ENCODE measurements at regions not wholly inside any gene's neighbourhood (a gene's known extent, or its start where the extent isn't known, plus 50 kb on each side); places are given as distances from the start of the nearest gene placed in this dataset.

DNA sequence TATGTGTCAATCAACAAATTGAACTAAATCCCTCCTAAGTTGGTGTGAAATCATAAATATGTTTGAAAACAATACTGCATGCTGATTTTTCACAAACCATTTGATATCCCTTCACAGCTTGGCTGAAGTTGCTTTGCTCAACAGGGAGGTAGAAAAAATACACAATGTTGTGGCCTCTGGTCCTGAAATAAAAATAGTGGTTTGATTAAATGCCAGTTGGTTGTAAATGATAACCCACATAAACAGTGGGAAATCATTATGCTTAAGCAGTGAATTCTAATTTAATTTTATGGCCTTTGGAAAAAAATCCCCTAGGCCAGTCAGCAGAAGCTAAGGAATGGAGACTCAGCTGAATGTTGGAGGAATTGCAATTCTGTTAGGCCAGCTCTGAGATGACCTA lies 359.4 kb upstream of the CWC22 start:
- Histone ChIP-seq H3K4me3 (ENCODE audit: low read length) (no peak overlapping the region), H3K36me3 (ENCODE audit: control insufficient read depth, insufficient read depth, low read length) (no peaks in the 10 kb centered on the region), H3K4me1 (ENCODE audit: control insufficient read depth, insufficient read depth, low read length) (peaks cover 16% of the 10 kb centered on the region), H3K27me3 (ENCODE audit: control insufficient read depth, insufficient read depth, low read length) (no peaks in the 10 kb centered on the region), H3K9me3 (replicated peaks; ENCODE audit: control insufficient read depth, low read depth, low read length) (no peaks in the 10 kb centered on the region), H3K27ac (ENCODE audit: low read length) (no peak overlapping the region)
- DNase-seq: peak; percentile 8

DNA sequence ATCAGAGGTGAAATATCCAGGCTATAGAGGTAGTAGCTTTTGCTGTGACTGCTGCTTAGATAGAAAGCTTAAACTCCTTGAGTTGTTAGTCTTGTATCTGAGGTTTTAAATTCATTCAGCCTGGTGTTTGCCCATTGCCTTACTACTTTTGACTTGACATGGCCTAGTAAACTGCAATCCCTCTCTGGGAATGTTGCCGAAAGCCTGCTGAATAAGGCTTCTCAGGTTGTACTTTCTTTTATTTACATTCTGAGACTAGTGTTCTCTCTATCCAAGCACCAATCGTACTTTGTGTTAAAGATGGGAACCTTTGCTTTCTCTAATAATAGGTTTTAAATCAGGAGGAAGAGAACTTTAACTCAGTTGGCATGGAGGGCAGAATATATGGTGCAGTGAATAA lies 357.6 kb upstream of the CWC22 start:
- DNase-seq: no peak
- Histone ChIP-seq H3K4me3 (ENCODE audit: low read length) (no peak overlapping the region), H3K27ac (ENCODE audit: low read length) (no peak overlapping the region), H3K27me3 (ENCODE audit: control insufficient read depth, insufficient read depth, low read length) (no peaks in the 10 kb centered on the region), H3K36me3 (ENCODE audit: control insufficient read depth, insufficient read depth, low read length) (no peaks in the 10 kb centered on the region), H3K4me1 (ENCODE audit: control insufficient read depth, insufficient read depth, low read length) (peaks cover 16% of the 10 kb centered on the region), H3K9me3 (replicated peaks; ENCODE audit: control insufficient read depth, low read depth, low read length) (no peaks in the 10 kb centered on the region)
- WGBS (ENCODE audit: insufficient coverage): no CpG with 5 or more reads among the region's 2 CpGs

DNA sequence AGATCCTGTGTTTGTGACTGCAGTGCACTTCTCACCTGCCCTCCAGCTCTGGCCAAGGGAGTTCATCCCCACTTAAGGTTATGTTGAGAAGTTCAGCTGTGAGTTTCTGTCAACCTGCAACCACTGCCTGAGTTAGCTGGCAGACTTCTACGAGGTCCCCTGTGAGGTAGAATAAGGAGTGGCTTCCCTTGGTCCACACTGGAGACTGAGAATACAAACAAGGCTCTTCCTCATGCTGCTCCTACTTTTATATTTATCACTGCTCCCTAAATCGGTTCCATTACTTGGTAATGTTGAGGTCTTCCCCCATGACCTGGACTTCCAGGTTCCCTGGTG lies 353.2 kb upstream of the CWC22 start:
- DNase-seq: no peak
- H3K4me3 ChIP-seq (ENCODE audit: low read length): no peak overlapping the region
- H3K9me3 ChIP-seq (replicated peaks; ENCODE audit: control insufficient read depth, low read depth, low read length): no peaks in the 10 kb centered on the region
- peaks cover 6% of the 10 kb centered on the region for H3K4me1 ChIP-seq (ENCODE audit: control insufficient read depth, insufficient read depth, low read length)
- no CpG with 5 or more reads among the region's 2 CpGs for WGBS (ENCODE audit: insufficient coverage)
- no peaks in the 10 kb centered on the region for H3K27me3 ChIP-seq (ENCODE audit: control insufficient read depth, insufficient read depth, low read length)
- no peaks in the 10 kb centered on the region for H3K36me3 ChIP-seq (ENCODE audit: control insufficient read depth, insufficient read depth, low read length)
- H3K27ac ChIP-seq (ENCODE audit: low read length): no peak overlapping the region

DNA sequence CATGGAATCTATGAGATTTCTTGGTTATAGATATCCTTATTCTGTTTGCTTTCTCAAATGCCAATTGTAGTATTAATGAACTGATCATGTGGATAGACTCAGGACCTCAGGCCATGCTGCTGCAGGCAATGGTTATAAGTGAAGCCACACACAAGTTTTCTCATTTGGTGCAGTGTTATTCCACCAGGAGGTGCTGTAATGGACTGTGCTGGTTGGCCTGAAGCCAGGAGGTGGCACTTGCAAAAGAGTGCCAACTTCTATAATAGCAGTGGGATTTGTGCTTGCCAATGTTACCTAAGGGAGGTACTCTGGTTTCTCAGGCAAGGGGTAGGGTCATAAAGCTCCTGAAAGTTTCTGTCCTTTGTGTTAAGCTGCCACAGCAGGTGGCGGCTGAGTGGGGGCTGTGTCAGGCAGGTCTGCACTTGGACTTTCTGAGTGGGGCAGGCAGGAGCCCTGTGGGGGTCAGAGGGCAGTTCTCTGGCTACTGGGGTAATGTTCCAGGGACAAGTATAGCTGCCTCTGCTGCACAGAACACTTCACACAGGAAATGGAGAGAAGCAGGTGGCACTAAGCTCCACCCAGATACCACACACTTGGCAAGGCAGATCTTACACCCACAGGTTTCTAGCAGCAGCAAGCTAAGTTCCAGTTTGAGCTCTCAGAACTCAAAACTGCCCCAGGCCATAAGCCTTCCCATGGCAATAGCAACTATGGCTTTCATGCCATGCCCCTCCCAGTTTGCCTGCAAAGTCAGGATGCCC lies 352.6 kb upstream of the CWC22 start:
- H3K9me3 ChIP-seq (replicated peaks; ENCODE audit: control insufficient read depth, low read depth, low read length): no peaks in the 10 kb centered on the region
- no peaks in the 10 kb centered on the region for H3K27me3 ChIP-seq (ENCODE audit: control insufficient read depth, insufficient read depth, low read length)
- no peaks in the 10 kb centered on the region for H3K36me3 ChIP-seq (ENCODE audit: control insufficient read depth, insufficient read depth, low read length)
- H3K4me3 ChIP-seq (ENCODE audit: low read length): no peak overlapping the region
- peak; percentile 24 for DNase-seq
- no CpG with 5 or more reads among the region's 1 CpG for WGBS (ENCODE audit: insufficient coverage)
- H3K27ac ChIP-seq (ENCODE audit: low read length): no peak overlapping the region
- peaks cover 6% of the 10 kb centered on the region for H3K4me1 ChIP-seq (ENCODE audit: control insufficient read depth, insufficient read depth, low read length)

DNA sequence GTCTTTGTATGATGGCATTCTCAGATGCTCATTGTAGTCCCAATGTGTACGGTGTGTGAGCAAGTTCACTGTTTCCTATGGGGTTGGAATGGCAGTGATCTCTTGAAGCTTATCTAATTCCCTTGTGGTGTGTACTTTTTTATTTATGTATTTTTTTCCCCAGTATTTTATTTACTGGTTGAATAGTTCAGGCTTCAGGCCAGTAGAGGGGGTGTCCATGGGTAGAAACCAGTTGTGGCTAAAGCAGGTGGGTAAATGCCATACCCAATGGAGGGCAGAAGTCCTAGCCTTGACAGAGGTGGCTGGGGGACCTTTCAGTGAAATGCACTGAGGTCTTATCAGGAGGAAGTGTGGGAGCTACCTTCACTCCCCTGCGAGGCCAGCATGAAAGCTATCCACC lies 351.4 kb upstream of the CWC22 start:
- Histone ChIP-seq H3K27ac (ENCODE audit: low read length) (no peak overlapping the region), H3K36me3 (ENCODE audit: control insufficient read depth, insufficient read depth, low read length) (no peaks in the 10 kb centered on the region), H3K4me3 (ENCODE audit: low read length) (no peak overlapping the region), H3K9me3 (replicated peaks; ENCODE audit: control insufficient read depth, low read depth, low read length) (no peaks in the 10 kb centered on the region), H3K27me3 (ENCODE audit: control insufficient read depth, insufficient read depth, low read length) (no peaks in the 10 kb centered on the region), H3K4me1 (ENCODE audit: control insufficient read depth, insufficient read depth, low read length) (peaks cover 6% of the 10 kb centered on the region)
- WGBS (ENCODE audit: insufficient coverage): no CpG with 5 or more reads among the region's 2 CpGs
- no peak for DNase-seq

DNA sequence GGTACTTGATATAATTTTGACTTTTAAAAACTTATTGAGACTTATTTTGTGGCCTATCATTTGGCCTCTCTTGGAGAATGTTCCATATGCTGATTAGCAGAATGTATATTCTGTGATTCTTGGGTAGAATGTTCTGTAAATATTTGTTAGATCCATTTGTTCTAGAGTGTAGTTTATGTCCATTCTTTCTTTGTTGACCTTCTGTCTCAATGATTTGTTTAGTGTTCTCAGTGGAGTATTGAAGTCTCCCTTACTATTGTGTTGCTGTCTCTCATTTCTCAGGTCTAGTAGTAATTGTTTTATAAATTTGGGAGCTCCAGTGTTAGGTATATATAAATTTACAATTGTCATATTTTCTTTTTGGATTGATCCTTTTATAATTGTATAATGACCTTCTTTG lies 349.6 kb upstream of the CWC22 start:
- Histone ChIP-seq H3K9me3 (replicated peaks; ENCODE audit: control insufficient read depth, low read depth, low read length) (no peaks in the 10 kb centered on the region), H3K36me3 (ENCODE audit: control insufficient read depth, insufficient read depth, low read length) (no peaks in the 10 kb centered on the region), H3K4me1 (ENCODE audit: control insufficient read depth, insufficient read depth, low read length) (peaks cover 6% of the 10 kb centered on the region), H3K27ac (ENCODE audit: low read length) (no peak overlapping the region), H3K4me3 (ENCODE audit: low read length) (no peak overlapping the region), H3K27me3 (ENCODE audit: control insufficient read depth, insufficient read depth, low read length) (no peaks in the 10 kb centered on the region)
- DNase-seq: no peak

DNA sequence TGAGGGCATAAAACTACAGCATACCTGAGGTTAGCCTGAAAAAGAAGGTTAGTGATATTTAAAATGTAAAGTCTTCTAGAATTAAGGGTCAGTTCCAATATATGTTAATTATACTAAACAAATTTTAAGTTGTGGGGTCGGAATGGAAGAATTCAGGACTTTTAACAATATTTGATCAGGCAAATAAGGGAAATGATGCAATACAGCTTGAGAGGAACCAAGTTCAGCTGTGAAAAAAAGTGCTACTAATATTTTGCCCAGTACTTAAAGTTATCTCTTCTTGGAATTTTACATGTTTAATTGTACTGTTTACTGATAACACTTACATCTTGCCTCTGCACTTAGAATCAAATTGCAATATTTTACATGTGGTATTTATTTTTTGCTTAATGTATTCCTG lies 345.5 kb upstream of the CWC22 start:
- Histone ChIP-seq H3K9me3 (replicated peaks; ENCODE audit: control insufficient read depth, low read depth, low read length) (no peaks in the 10 kb centered on the region), H3K4me3 (ENCODE audit: low read length) (no peak overlapping the region), H3K4me1 (ENCODE audit: control insufficient read depth, insufficient read depth, low read length) (no peaks in the 10 kb centered on the region), H3K27me3 (ENCODE audit: control insufficient read depth, insufficient read depth, low read length) (no peaks in the 10 kb centered on the region), H3K27ac (ENCODE audit: low read length) (no peak overlapping the region), H3K36me3 (ENCODE audit: control insufficient read depth, insufficient read depth, low read length) (no peaks in the 10 kb centered on the region)
- WGBS (ENCODE audit: insufficient coverage): no CpG with 5 or more reads among the region's 1 CpG
- no peak for DNase-seq

DNA sequence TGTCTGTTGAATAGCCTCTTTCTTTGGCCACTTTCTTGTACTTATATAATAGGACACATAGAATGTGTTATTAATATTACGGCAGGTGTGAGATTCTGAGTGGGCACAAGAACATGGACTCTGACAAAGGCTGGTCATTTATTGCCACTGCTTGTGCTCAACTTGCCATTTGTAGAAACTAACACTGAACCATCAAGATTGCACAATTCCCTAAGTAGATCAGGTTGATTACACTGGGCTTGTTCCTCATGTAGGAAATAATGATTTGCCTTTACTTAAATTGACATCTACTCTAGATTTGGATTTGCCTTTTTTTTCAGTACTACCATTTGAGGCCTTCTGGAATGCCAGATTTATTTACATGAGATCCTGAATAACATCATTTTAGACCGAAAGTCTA lies 342.7 kb upstream of the CWC22 start:
- Histone ChIP-seq H3K9me3 (replicated peaks; ENCODE audit: control insufficient read depth, low read depth, low read length) (no peaks in the 10 kb centered on the region), H3K4me1 (ENCODE audit: control insufficient read depth, insufficient read depth, low read length) (no peaks in the 10 kb centered on the region), H3K36me3 (ENCODE audit: control insufficient read depth, insufficient read depth, low read length) (no peaks in the 10 kb centered on the region), H3K4me3 (ENCODE audit: low read length) (no peak overlapping the region), H3K27me3 (ENCODE audit: control insufficient read depth, insufficient read depth, low read length) (no peaks in the 10 kb centered on the region), H3K27ac (ENCODE audit: low read length) (no peak overlapping the region)
- no peak for DNase-seq
- no CpG with 5 or more reads among the region's 2 CpGs for WGBS (ENCODE audit: insufficient coverage)

DNA sequence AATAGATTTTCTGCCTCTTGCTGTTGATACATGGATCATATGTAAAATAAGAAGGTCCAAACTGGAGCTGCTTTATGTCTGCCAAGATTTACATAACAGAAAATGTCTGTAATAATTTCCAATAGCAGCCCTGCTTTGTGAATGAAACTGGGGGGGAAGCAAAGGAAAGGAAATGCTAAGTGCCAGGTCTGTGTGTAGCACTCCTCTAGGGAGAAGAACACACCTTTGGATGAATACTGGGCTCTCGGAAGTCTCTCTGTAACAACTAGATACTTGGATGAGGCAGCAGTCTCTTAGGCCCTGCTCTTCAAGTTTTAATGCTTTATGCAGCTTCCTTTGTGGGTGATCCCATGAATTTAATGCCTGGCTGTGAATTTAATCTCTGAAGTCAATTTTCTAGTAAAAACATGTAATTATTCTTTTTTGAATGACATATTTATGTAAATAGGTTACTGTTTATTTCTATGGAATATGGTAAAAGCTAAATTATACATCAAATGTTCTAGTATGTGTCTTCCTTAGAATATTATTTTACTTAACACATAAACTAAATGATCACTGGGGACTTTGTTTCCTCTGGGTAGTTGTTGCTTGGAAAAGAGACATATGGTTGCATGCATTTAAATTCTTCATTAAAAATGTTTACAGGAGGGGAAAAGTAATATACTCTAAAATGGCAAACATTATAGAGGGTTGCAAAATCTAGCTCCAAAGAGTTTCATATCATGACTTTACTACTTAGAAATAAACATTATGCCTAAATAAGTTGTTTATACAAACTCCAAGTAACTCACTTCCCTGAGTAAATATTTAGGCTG lies 336.6 kb upstream of the CWC22 start:
- no peak overlapping the region for H3K4me3 ChIP-seq (ENCODE audit: low read length)
- H3K27me3 ChIP-seq (ENCODE audit: control insufficient read depth, insufficient read depth, low read length): no peaks in the 10 kb centered on the region
- no CpG with 5 or more reads among the region's 1 CpG for WGBS (ENCODE audit: insufficient coverage)
- H3K36me3 ChIP-seq (ENCODE audit: control insufficient read depth, insufficient read depth, low read length): no peaks in the 10 kb centered on the region
- peaks cover 2% of the 10 kb centered on the region for H3K9me3 ChIP-seq (replicated peaks; ENCODE audit: control insufficient read depth, low read depth, low read length)
- no peak overlapping the region for H3K27ac ChIP-seq (ENCODE audit: low read length)
- no peaks in the 10 kb centered on the region for H3K4me1 ChIP-seq (ENCODE audit: control insufficient read depth, insufficient read depth, low read length)
- peak; percentile 79 for DNase-seq

DNA sequence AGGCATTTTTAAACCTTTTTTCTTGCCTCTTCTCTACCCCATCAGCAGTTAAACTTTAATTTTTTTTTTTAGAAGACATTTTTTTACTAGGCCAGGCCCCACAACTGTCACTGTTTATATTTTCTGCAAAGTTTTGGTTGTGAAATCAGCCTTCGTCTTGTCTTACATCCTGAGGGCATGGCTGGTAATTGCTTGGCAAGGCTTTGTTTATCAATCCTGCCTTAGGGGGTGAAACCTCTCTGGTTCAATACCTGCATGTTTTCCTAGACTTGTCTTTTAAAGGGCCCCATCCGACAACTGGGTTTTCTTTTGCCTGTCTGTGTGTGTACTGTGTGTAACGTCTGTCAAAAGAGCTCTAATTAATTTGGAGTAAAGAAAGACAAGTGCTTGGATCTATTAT lies 330.0 kb upstream of the CWC22 start:
- DNase-seq: no peak
- WGBS (ENCODE audit: insufficient coverage): no CpG with 5 or more reads among the region's 3 CpGs
- Histone ChIP-seq H3K4me1 (ENCODE audit: control insufficient read depth, insufficient read depth, low read length) (no peaks in the 10 kb centered on the region), H3K27me3 (ENCODE audit: control insufficient read depth, insufficient read depth, low read length) (no peaks in the 10 kb centered on the region), H3K9me3 (replicated peaks; ENCODE audit: control insufficient read depth, low read depth, low read length) (peaks cover 18% of the 10 kb centered on the region), H3K36me3 (ENCODE audit: control insufficient read depth, insufficient read depth, low read length) (no peaks in the 10 kb centered on the region), H3K27ac (ENCODE audit: low read length) (no peak overlapping the region), H3K4me3 (ENCODE audit: low read length) (no peak overlapping the region)
